ENCODE measurements at regions not wholly inside any gene's neighbourhood (a gene's known extent, or its start where the extent isn't known, plus 50 kb on each side); places are given as distances from the start of the nearest gene placed in this dataset.
"Not testable (repeated sequence)": the region's sequence is repeated elsewhere in the genome, so short reads cannot be mapped to it uniquely, and the experiment has no call there.

GRCh38 chr6:92989656-92990055 is 429.7 kb downstream of the EPHA7 start:
- H3K4me3 ChIP-seq (ENCODE audit: low read depth, low read length): no peak overlapping the region
- no peak for TF ChIP-seq POLR2A (IDR thresholded peaks at IDR 0.05; ENCODE audit: extremely low read depth, insufficient read length)
- TF ChIP-seq CTCF (IDR thresholded peaks at IDR 0.05; ENCODE audit: low read depth, low read length): no peak
- no peak for TF ChIP-seq MYC (IDR thresholded peaks at IDR 0.05; ENCODE audit: low read depth, low read length)
- no peak for TF ChIP-seq MAX (IDR thresholded peaks at IDR 0.05; ENCODE audit: low read depth, low read length)
- no peak for DNase-seq (ENCODE audit: low read depth)

DNA sequence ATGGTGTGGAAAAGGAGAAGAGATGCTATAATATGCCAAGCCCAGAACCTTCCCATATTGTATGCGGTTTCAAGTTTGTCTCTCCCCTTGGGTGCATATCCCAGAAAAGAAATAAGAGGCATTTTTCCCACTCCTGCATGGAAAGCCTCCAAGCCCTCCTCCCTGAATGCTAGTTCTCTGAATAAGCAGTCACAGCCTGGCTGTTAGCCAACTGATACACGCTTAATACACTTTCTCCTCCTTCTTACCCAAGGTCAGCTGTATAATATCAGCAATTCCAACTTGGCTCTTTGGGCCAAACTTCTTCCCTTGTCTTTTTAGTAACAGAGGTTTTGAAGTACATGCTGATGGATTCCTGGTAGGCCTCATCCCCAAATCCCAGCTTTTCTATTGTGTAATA is 440.1 kb downstream of the EPHA7 start:
- no peak for DNase-seq (ENCODE audit: low read depth)
- TF ChIP-seq MAX (IDR thresholded peaks at IDR 0.05; ENCODE audit: low read depth, low read length) (no peak), POLR2A (IDR thresholded peaks at IDR 0.05; ENCODE audit: extremely low read depth, insufficient read length) (no peak), MYC (IDR thresholded peaks at IDR 0.05; ENCODE audit: low read depth, low read length) (no peak), CTCF (IDR thresholded peaks at IDR 0.05; ENCODE audit: low read depth, low read length) (no peak)

GRCh38 chr6:92977018-92977417 is 442.3 kb downstream of the EPHA7 start:
- no peak for DNase-seq (ENCODE audit: low read depth)
- H3K4me3 ChIP-seq (ENCODE audit: low read depth, low read length): no peak overlapping the region
- TF ChIP-seq MYC (IDR thresholded peaks at IDR 0.05; ENCODE audit: low read depth, low read length) (no peak), POLR2A (IDR thresholded peaks at IDR 0.05; ENCODE audit: extremely low read depth, insufficient read length) (no peak), CTCF (IDR thresholded peaks at IDR 0.05; ENCODE audit: low read depth, low read length) (no peak), MAX (IDR thresholded peaks at IDR 0.05; ENCODE audit: low read depth, low read length) (no peak)

More for the DNA sequence above, 440.1 kb downstream of the EPHA7 start:
- no peak overlapping the region for H3K4me3 ChIP-seq (ENCODE audit: low read depth, low read length)

GRCh38 chr6:92967362-92967761 is 452.0 kb downstream of the EPHA7 start:
- no peak overlapping the region for H3K4me3 ChIP-seq (ENCODE audit: low read depth, low read length)
- TF ChIP-seq MAX (IDR thresholded peaks at IDR 0.05; ENCODE audit: low read depth, low read length) (no peak), CTCF (IDR thresholded peaks at IDR 0.05; ENCODE audit: low read depth, low read length) (no peak), MYC (IDR thresholded peaks at IDR 0.05; ENCODE audit: low read depth, low read length) (no peak), POLR2A (IDR thresholded peaks at IDR 0.05; ENCODE audit: extremely low read depth, insufficient read length) (no peak)
- DNase-seq (ENCODE audit: low read depth): peak; percentile 11

GRCh38 chr6:92962846-92963245 is 456.5 kb downstream of the EPHA7 start:
- no peak overlapping the region for H3K4me3 ChIP-seq (ENCODE audit: low read depth, low read length)
- no peak for TF ChIP-seq MAX (IDR thresholded peaks at IDR 0.05; ENCODE audit: low read depth, low read length)
- no peak for TF ChIP-seq POLR2A (IDR thresholded peaks at IDR 0.05; ENCODE audit: extremely low read depth, insufficient read length)
- TF ChIP-seq CTCF (IDR thresholded peaks at IDR 0.05; ENCODE audit: low read depth, low read length): no peak
- TF ChIP-seq MYC (IDR thresholded peaks at IDR 0.05; ENCODE audit: low read depth, low read length): no peak
- DNase-seq (ENCODE audit: low read depth): no peak

- not testable (repeated sequence) for DNase-seq (ENCODE audit: low read depth); H3K4me3 ChIP-seq (ENCODE audit: low read depth, low read length)
These were observed 467.2 kb downstream of the EPHA7 start for GRCh38 chr6:92952111-92952510.
